GM21717 (cell line): ENCODE measurements at regions not wholly inside any gene's neighbourhood (a gene's known extent, or its start where the extent isn't known, plus 50 kb on each side); places are given as distances from the start of the nearest gene placed in this dataset.
"Not testable (repeated sequence)": the region's sequence is repeated elsewhere in the genome, so short reads cannot be mapped to it uniquely, and the experiment has no call there.

Source experiments
- ATAC-seq: cut with Tn5 transposase; IDR thresholded peaks from one replicate; pipeline ENCODE4 v1.9.1; 2021; ENCODE audit warnings: mild to moderate bottlenecking, moderate library complexity; ENCODE audit not compliant: unreplicated experiment

DNA sequence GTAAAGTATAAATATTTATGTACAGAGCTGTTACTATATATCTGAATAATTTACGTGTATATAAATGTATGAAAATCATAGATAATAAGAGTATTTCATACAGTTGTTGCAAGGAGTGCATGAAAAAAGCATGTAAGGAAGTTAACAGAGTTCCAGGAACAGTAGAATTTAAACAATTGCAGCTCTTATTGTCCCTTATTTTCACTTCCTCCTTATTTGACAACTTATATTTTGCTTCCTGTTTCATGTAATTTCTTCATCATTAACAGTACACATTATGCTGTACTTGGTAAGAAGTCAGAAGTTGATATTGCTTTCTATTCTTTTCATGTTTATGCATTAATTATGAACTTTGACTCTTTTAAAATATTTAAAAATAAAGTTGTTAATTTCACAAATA, 681.5 kb downstream of the LRRIQ3 start:
- no peak for ATAC-seq

DNA sequence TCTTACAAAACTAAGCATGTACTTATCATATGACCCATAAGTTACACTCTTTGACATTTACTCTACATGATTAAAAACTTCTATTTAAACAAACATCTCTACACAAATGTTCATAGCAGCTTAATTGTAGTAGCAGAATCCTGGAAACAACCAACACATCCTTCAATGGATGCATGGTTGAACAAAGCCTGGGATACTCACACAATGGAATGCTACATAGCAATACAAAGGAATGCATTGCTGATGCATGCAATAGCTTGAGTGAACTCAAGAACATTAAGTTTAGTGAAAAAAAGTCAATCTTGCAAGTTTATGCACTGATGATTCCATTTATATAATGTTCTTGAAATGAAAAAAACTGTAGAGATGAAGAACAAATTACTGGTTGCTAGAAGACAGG, 686.9 kb downstream of the LRRIQ3 start:
- no peak for ATAC-seq

DNA sequence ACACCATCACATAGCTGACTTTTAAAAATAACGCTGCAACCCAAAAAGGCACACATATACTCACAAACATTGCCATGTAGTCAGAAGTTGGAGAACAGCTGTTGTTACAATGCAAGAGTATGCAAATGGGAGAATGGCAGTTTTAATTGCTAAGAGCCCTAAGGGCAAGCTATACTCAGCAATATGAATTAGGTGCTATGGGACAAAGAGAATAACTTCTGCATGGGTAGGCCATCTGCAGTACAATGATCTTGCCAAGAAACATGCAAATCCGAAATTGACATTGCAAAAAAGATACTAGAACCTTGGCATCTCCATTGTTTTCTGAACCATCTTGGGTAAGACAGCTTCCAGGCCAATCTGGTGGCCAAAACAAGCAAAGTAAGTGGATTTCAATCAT, 697.8 kb downstream of the LRRIQ3 start:
- no peak for ATAC-seq

DNA sequence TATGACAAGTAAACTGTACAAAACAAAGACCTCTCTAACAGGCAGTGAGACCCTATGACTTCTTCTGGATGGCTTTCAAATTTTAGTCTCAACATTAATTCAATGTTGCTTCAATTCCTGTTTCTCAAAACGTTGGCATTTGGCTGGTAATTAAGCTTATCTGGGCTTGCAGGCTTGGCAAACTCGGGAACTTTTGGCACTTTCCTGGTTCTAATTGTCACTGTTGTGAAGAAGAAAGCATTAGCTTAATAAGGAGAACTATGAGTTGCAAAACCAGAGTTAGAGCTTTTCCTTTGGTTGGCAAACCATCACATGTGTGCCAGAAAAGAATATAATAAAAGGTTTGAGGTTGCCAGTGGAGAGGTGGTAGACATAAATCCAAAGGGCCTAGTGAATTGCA, 698.3 kb downstream of the LRRIQ3 start:
- ATAC-seq: no peak

DNA sequence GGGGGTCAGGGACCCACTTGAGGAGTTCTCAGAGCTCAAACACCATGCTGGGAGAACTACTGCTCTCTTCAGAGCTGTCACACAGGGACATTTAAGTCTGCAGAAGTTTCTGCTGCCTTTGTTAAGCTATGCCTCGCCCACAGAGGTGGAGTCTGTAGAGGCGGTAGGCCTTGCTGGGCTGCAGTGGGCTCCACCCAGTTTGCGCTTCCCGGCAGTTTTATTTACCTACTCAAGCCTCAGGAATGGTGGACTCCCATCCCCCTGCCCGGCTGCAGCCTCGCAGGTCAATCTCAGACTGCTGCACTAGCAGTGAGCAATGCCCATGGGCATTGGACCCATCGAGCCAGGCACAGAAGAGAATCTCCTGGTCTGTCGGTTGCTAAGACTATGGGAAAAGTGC, 706.4 kb downstream of the LRRIQ3 start:
- no peak for ATAC-seq

DNA sequence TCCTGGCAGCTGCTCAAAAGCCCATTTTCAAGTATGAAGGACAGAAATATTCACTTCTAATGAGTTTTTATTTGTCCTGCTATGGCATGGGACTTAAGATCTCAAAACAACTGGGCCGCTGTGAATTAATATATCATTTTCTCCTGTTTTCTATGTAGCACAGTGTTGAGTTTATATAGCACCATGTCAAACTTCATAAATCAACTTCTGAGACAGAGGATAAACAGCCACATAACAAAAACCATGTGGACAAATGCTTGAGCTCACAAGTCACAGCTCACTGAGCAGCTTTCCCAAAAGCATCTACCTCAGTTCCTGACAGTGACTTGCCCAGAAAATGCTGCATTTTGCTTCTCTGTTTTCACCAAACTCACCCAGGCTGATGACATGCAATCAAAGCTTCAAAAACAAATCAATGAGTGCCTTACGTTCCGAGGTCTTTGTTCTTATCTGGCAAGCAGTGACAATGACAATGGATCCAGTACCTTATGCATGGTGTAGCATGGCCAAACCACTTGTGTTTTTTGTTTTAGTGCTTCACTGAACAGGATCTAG, 722.6 kb downstream of the LRRIQ3 start:
- ATAC-seq: no peak

DNA sequence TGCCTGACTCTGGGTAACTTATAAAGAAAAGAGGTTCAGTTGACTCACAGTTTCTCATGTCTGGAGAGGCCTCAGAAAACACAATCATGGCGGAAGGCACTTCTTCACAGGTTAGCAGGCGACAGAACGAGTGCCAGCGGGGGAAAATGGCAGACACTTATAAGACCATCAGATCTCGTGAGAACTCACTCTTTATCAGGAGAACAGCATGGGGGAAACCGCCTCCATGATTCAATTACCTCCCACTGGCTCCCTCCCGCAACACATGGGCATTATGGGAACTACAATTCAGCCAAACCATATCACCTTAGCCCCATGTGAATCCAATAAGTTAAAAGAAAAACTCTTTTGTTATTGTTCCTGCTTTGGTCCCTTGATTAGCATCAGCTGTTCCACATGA, 725.2 kb downstream of the LRRIQ3 start:
- ATAC-seq: no peak

DNA sequence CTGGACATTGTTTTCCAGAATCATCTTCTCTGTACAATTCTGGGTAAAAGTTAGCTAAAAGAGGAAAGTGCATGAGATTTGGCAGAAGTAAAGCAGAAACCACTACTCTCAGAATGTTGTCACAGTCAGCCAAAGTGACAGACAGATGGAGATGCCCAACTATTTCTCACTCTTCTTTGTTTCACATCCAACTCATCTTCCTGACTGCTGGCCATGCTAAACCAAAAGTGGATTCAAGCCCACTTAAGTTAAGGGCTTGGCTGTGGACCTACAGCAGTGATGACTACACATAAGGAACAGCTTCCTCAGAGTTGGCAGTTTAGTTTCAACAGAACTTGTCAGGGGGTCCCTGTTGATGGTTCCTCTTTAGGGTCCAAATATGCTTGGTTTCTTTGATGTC, 730.2 kb downstream of the LRRIQ3 start:
- no peak for ATAC-seq

DNA sequence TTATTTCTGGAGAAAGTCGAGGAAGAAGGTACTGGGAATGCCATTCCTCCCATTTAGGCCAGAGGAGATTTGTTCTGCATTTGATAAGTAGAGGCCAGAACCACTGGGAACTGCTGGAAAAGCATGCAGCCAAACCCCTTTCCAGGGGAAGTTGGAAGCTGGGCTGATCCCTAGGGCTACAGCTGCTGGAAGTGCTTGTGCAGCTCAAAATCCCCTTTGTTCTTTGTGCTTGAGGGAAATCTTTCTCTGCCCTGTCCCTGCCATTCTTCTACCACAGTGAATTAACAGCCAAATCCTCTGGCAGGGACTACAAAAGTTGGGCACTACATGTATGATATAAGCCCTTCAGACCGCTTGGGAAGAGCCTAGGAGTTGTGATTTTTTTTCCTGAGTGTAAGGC, 734.1 kb downstream of the LRRIQ3 start:
- no peak for ATAC-seq

DNA sequence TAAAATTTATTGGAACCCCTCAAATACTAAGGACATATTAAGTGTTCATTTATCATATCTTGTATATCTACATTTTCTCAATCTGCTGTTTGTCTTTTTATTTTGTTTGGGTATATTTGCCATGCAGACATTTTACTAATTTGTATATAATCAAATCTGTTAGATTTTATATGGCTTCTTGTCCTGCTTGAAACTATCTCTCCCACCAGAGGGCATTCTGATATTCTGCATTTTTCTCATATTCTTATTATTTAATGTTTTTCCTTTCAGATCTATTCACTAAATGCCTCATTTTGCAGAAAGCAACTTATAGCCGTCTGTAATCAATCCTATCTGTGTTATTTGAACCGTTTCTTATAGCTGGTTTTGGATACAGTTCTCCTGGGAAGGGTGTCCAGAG, 745.5 kb downstream of the LRRIQ3 start:
- no peak for ATAC-seq

DNA sequence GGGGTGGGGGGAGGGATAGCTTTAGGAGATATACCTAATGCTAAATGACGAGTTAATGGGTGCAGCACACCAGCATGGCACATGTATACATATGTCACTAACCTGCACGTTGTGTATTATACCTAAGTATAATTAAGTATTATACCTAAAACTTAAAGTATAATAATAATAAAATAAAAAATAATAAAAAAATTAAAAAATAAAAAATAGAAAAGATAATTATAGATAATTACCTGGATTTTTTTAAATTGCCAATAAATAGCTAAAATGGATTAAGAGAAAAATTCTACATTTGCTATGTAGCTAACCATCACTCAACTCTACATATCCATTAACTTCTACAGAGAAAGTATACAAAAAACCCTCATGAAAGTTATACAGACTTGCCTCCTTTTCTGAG, 747.3 kb downstream of the LRRIQ3 start:
- ATAC-seq: not testable (repeated sequence)

DNA sequence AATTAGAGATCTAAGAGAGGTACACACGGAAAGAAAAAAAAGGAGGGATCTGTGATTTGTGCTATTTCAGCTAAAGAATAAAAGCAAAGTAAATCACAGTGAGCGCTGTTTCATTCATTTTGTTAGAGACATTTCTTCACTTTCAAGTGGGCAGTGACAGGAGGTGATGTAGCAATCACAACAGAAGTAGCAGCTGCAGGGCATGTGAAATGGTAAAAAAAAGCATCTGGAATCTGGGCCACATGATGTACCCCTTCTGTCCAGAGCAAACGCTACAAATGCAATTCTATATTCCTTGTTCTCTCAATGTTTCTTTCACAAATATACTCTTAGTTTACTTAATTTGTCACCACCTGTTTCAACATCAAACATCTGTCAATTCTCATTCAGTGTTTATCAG, 786.5 kb downstream of the LRRIQ3 start:
- ATAC-seq: no peak

DNA sequence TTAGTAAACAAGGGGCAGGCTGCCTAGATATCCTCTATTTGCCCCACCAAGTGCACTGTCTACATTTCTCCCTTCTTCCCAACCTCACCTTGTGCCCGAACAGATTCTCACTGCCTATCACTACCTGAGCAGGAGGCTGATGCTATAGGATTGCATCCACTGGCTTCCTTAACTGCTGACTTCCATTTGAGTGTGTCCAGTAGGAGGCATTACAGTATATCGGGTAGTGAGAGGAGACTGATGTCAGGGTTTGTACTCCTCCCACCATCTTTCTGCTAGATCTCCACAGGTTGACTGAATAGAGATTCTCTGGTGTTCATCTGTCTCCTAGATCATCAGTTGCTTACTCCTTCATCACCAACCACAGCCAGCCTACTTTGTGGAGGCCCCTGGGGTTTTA, 796.3 kb downstream of the LRRIQ3 start:
- no peak for ATAC-seq

DNA sequence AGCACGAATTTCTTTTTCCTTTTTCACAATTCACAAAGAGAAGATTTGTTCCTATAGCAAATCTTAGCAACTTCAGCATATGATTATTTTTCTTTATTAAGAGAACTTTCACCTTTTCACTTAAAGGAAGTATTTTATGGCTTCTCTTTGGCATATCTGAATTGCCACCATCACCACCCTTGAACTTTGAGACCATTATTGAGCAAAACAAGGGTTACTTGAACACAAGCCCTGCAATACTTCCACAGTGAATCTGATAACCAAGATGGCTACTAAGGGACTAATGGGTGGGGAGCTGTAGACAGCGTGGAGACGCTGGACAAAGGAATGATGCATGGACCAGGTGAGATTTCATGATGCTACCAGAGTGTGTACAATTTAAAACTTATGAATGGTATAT, 815.0 kb downstream of the LRRIQ3 start:
- no peak for ATAC-seq

DNA sequence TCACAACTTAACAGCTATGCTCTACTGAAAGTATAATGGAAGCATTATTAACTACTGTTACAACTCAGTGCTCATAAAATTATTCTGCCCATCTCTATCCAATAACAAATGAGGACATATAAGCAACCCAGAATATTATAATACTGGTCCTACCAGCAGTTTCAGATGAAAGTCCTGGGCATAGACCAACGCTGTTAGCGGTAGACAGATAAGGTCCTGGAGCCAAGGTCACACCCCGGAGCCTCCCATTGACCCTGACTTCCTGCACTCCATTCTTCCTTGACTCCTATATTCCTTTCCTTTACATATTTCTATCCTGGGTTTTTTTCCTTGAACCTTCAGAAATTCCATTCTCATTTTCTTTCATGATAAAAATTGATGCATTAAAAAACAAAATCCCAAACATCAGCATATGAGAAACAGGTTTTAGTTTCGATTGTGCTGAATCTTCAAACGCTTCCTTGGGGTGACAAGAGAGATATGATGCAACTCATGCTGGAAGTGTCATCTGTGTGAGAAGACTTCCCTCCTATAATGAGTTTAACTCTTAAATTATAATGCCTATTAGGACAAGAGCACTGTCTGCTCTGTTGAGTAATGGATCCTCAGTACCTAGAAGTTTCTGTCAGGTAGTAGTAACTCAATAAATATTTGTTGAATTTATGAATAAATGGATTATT, 831.1 kb downstream of the LRRIQ3 start:
- ATAC-seq: no peak

DNA sequence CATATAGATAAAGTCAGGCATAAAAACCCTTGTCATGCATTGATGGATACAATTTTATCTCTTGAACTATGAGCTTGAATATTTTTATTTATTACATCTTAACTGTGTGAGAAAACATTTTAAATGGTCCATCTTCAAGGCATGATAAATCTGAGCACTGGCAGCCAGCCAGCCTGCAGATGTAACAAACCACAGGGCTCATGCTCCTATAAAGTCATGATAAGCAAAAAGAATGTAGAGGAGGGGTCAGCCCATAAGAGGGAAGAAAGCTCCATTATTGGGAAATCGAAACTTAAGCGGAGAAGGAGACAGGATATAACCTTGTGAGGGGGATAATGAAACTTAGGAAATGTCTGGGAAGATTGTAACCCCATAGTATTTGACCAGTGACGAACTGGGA, 839.0 kb downstream of the LRRIQ3 start:
- ATAC-seq: no peak

DNA sequence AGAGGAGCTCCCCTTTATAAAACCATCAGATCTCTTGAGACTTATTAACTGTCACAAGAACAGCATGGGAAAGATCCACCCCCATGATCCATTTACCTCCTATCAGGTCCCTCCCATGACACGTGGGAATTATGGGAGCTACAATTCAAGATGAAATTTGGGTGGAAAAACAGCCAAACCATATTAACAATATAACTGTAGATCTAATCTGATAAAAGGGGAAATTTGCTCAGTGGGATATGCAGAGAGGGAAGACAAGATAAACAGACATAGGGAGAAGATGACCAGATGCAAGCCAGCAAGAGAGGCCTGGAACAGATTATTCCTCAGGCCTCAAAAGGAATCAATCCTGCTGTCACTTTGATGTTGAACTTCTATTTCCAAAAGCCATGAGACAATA, 841.5 kb downstream of the LRRIQ3 start:
- ATAC-seq: no peak

DNA sequence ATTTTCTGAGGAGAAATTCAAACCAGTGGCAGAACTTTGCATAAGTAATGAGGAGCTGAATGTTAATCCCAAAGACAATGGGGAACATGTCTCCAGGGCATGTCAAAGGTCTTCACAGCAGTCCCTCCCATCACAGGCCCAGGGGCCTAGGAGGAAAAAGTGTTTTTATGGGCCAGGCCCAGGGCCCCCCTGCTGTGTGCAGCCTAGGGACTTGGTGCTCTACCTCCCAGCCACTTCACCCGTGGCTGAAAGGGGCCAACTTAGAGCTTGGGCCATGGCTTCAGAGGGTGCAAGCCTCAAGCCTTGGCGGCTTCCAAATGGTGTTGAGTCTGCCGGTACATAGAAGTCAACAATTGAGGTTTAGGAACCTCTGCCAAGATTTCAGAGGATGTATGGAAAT, 854.0 kb downstream of the LRRIQ3 start:
- ATAC-seq: no peak

DNA sequence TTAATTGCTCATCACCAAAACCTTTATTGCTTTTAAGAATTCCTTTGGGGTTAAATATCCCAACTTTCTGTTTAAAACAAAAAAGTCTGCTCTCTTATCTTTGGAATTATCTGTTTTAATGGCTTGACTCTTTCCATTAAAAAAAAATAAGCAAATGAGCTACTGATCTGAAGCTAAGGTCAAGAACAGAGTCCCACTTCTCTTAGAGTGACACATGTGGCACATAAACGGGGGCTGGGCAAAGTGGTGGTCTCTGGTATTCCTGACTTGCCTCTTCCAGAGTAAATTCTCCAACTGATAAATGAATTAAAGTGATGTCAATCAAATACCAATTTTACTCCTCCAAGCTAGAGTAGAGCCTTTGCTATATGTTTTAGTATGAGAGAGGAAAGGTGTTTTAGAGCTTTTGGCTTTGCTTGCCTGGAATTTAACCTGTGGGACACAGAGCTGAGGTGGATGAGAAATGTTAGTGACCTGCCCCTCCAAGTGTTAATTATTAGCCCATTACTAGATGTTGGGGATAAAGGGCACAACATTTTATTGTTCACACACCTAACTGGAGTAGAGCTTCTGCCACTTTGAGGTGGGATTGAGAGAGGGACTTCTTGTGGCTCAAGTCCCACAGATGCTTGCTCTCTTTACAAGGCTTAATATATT, 864.0 kb downstream of the LRRIQ3 start:
- no peak for ATAC-seq

DNA sequence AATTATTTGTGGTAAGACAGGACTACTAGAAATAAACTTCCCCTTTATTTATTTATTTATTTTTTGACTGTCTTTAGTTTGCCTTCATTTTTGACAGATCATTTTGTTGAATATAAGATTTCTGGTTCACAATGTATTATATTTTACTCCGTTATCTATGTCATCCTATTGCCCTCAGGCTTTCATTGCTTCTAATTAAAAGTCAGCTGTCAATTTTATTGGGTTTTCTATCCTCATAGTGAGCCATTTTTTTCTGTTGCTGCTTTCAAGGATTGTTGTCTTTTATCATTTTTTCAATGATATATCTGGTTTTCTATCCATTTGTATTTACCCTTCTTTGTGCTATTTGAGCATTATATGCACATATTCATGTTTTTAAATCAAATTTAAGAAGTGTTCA, 866.2 kb downstream of the LRRIQ3 start:
- no peak for ATAC-seq

DNA sequence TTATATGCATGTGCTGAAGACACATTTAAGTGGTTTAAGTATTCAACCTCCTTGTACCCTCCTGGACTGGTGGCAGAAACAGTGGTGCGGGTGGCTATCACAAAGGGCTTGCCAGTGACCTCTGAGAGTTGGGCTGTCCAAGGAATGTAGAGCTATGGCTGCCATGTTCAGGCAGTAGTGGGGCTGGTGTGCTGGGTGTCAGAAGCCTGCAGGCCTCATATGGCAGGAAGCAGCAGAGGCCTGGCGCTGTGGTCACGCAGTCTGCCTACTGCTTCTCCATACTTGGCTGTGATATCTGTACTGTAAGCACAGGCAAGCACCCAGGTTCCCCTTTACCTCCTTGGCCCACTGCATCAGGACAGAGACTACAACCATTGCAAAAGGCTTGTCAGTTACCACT, 870.0 kb downstream of the LRRIQ3 start:
- no peak for ATAC-seq

DNA sequence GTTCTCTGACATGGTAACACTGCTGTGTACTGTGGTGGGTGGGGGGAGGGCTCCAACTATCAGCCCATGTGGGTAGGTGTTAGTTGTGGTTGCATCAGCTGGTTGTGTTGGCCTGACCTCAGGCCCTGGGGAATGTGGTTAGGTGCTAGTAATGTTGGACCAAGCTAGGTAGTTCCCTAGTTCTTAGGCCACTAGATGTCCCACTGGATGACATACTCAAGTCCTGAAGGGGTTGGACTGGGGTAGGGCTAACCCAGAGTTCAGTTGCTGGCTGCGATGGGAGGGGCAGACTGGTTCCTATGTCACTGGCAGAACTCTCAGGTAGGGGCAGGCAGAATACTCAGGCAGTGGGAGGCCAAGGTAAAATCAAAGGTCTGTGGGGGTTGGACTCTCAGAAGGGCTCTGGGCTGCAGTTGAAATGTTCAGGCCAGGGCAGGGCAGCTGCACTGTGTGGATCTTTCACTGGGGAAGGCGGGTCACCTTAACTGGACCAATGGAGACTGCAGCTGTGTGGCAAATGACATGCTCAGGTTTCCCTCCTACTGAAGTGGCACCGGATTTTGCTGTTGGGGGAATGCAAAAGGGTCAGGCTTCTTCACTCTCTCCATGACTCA, 870.7 kb downstream of the LRRIQ3 start:
- ATAC-seq: no peak
